GDM1 (cell line): ENCODE measurements at regions not wholly inside any gene's neighbourhood (a gene's known extent, or its start where the extent isn't known, plus 50 kb on each side); places are given as distances from the start of the nearest gene placed in this dataset.
"Not testable (repeated sequence)": the region's sequence is repeated elsewhere in the genome, so short reads cannot be mapped to it uniquely, and the experiment has no call there.

ENCODE experiments used
- DNase-seq: peaks from one replicate; lab custom pipeline; 2025; lab: John Stamatoyannopoulos, UW

DNA sequence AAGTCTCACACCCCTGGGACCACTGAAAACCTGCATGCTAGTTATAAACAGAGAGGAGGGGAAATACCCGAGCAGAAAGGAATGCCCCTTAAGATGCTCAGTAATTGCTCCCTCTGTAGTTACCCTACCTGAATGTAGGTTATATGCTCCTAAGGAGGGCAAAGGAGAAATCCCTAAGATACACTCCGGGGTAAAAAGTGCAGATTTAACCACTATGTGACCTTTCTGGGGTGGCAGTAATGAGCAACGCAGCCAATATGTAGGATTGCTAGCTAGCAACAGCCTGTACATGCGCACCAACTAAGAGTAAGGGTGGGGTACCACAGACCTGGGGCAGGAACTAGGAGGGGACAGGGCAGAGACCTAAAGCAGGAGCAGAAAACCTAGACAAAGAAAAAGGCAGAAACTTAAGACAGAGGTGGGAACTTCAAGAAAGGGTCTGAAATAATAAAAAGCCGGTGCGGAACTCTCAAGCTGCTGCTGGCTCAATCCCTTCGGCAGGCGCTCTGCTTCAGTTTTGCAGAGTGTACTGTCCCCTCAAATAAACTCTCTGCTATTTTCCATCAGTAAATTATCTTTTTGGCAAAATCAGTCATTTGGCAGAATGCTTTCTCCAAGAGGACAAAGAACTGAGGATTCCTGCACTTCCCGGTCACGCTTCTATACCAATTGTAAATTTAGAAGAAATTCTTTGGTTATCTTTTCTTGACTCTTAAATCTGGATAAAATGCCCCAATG is 823.8 kb downstream of the CDH11 start:
- no peak for DNase-seq

DNA sequence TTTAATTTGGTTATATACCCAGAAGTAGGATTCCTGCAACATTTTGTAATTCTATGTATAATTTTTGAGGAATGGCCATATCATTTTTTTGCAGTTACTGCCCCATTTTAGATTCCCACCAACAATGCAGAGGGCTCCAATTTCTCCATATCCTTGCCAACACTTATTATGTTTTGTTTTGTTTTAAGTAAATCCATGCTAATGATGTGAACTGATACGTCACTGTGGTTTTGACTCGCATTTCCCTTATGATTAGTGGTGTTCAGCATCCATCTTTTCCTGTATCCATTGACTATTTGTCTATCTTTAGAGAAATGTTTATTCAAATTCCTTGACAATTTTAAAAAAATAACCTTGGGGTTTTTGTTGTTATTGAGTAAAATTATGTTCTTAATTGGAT is 826.4 kb downstream of the CDH11 start:
- DNase-seq, result no peak

DNA sequence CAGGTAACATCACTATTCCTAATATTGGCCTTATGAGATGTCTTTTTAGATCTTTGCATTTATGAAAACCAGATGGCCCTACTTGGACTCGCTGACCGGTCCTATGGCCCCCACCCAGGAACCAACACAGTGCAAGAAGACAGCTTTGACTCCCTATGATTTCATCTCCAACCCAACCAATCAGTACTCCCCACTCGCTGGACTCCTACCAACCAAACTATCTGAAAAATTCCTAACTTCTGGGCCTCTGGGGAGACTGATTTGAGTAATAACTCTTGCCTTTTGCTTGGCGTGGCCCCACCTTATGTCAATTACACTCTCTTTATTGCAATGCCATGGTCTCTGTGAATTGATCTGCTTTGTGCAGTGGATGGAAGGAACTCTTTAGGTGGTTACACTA is 828.9 kb downstream of the CDH11 start:
- DNase-seq, result no peak

GRCh38 chr16:64292161-64292560 is 829.7 kb downstream of the CDH11 start:
- no peak for DNase-seq

DNA sequence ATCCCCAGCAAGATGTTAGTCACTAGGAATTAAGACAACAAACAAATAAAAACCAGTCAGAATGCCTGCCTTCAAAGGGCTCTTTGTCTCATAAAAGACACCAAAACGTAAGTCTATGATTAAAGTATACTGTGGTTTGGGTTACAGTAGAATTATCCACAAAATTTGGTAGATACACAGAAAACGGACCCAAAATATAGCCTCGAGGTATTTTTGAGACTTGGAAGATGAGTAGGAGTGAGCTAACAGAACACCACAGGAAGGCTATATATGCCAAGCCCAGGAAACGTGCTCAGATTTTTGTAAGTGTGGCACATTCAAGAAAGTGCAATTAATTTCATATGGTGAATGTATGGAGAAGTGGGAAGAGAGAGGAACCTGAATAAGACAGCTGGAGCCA is 831.4 kb downstream of the CDH11 start:
- DNase-seq, result no peak

- DNase-seq, result no peak
These were observed 834.0 kb downstream of the CDH11 start for GRCh38 chr16:64287655-64288528.

DNA sequence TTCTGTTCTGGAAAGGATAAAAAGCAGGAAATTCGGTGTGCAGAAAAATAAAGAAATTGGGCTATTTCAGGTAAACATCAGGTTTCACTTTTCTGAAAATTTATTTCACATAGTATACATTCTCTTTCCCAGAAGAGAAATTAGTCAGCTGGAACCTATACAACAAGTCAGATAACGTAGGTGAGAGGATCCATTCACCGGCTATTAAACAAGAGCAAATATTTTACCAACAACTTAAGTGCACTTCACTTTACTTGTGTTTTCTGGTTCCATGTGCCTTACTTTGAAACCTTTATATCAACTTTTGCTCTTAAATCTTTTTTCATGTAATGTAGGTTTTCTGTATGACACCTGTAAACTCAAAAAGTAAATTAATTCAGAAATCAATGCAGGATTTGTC is 839.7 kb downstream of the CDH11 start:
- DNase-seq, result no peak

DNA sequence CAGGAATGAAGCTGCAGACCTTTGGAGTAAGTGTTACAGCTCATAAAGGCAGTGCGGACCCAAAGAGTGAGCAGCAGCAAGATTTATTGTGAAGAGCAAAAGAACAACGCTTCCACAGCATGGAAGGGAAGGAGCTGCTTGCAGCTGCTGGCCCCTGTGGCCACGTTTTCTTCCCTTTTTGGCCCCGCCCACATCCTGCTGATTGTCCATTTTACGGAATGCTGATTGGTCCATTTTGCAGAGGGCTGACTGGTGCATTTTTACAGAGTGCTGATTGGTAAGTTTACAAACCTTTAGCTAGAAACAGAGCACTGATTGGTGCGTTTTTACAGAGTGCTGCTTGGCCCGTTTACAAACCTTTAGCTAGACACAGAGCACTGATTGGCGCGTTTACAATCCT is 841.5 kb downstream of the CDH11 start:
- DNase-seq, result no peak

GRCh38 chr16:64278196-64278595 is 843.7 kb downstream of the CDH11 start:
- DNase-seq, result no peak

DNA sequence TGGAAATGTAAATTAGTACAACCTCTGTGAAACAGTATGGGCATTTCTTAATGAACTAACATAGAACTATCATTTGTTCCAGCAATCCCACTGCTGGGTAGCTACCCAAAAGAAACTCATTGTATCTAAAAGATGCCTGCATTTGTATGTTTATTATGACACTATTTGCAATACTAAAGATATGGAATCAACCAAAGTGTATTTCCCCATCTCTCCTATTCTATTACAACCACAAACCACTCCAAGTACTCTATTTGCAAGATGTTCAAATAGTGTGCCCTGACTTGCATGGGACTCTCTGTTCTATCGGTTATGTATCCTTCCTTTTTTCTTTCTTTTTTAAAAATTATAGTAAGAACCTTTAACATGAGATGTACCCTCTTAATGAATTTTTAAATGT is 845.2 kb downstream of the CDH11 start:
- no peak for DNase-seq

- no peak for DNase-seq
These were observed 849.8 kb downstream of the CDH11 start for GRCh38 chr16:64272028-64272427.

DNA sequence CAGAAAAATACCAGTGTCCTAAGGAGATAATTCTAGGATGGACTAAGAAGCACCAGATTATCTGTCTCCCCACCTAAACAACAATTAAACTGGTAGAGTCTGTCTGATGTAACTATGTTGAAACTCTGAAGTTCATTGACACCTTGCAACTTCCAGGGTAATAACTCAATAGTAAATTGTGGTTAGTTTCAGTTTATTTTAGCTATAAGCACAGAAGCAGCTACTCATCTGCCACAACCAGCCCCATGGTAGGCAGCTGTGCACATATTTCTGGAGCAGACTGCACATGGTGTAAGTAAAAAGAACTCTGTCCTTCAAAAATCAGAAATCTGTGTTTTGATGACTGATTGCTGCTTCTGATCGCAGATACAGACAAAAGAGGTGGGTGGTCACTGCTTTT is 852.1 kb downstream of the CDH11 start:
- no peak for DNase-seq

DNA sequence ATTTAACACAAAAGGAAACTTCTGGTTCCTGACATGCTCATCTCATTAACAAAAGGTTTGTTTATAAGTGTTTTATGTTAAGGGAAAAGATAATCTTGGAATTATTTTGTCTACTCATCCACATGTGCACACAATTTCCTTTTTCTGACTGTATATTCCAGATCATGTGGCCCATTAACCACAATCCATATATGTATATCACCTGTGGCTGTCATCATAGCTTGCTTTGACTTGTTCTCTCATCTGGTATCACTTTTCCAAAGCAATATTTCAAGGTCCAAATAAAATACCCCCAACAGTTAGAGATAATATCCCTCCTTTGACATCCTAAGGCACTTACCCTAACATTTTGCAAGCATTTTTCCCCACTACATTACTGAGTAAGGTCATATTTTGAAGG is 856.1 kb downstream of the CDH11 start:
- DNase-seq, result no peak

GRCh38 chr16:64260631-64261401 is 861.0 kb downstream of the CDH11 start:
- DNase-seq, result not testable (repeated sequence)

- DNase-seq, result no peak
These were observed 867.2 kb downstream of the CDH11 start for GRCh38 chr16:64254443-64255367.

DNA sequence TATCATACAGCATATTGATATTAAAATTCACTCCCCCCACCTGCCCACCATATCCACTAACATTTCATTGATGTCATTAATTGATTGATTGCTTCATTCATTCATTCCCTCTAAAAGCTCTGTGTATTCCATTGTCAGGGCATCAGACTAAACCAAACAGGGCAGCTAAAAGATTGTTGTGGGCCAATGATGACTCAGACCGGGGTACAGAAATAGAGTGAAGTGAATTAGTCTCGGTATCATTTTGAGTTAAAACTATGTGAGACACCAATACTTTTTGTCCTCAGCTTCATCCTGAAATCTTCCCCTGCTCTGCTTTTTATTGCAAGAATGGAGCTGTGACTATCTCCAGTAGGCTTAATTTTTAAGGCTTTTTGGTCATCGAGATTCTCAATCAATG is 868.3 kb downstream of the CDH11 start:
- DNase-seq, result no peak

GRCh38 chr16:64253096-64253495 is 868.8 kb downstream of the CDH11 start:
- no peak for DNase-seq

DNA sequence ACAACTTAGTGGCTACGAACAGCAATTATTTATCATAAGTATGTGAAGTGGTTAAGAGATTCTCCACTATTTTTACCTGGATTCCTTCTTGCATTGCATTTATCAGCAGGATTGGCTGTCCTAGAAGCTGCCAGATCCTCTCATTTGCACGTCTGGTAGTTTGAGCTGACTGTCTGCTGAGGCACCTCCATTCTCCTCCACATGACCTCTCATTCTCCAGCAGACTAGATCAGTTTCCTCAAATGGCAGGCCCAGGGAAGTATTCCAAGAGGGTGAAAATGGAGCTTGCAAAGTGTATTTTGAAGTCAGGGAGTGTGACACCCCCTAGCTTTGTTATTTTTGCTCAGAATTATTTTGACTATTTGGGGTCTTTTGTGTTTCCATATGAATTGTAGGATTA is 870.1 kb downstream of the CDH11 start:
- DNase-seq, result no peak

DNA sequence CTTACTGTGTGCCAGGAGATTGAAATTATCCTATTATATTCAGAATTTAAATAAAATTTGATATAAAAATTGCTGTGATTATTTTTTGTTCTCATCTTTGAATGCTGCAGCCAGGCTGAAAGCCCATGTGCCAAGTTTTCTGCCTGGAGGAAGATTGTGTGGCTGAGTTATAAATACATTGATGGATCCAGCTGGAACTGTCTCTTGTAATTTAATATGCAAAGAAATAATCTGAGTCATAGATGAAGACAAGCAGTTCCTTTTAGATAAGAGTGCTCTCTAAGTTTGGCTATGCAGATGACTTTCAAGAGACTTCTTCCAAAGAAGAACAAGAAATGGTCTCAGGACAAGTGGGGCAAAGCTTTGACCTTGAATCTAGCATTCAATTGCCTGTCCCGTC is 871.0 kb downstream of the CDH11 start:
- DNase-seq, result no peak

GRCh38 chr16:64242492-64242891 is 879.4 kb downstream of the CDH11 start:
- no peak for DNase-seq

GRCh38 chr16:64240586-64240985 is 881.3 kb downstream of the CDH11 start:
- DNase-seq, result no peak

DNA sequence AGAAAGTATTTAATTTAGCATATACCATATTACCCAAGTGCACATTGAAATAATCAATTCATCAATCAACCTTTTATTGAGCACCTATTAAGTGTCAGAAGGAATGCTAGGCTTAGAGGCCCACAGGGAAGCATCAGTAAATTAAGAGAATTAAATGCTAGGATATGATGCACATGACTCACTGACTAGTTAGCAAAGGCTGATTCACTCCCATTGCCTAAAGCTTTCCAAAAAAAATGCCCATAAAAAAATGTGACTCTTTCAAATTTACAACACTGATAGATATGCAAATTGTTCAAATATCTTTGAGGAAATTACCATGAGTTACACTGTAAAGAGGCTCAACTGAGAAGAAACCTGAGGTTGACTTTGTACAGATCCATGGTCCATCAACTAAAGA is 883.3 kb downstream of the CDH11 start:
- DNase-seq, result no peak
